IMR-90 (cell line): ENCODE measurements at regions not wholly inside any gene's neighbourhood (a gene's known extent, or its start where the extent isn't known, plus 50 kb on each side); places are given as distances from the start of the nearest gene placed in this dataset.

Experiments
- ATAC-seq: fragments of 200-7000 bp; cut with Tn5 transposase; 2 replicates; pipeline ENCODE4 v1.9.1; 2020; ENCODE audit warnings: low read depth, mild to moderate bottlenecking, moderate library complexity
- BruUV-seq: library from RNA; stranded (reverse); fragments of 400-500 nt; replicated peaks from 2 replicates; lab custom pipeline; 2021; lab: Mats Ljungman, UMichigan
- CTCF ChIA-PET: fragments of 300-600 bp; formaldehyde crosslinking; extraction: SDS; loops from one replicate; lab custom pipeline; 2021; ENCODE audit warnings: antibody characterized with exemption; lab: Yijun Ruan, JAX
- POLR2A ChIA-PET: fragments of 300-600 bp; sonication (Branson Sonifier 250); formaldehyde crosslinking; loops from one replicate; lab custom pipeline; 2022; ENCODE audit warnings: antibody characterized with exemption; ENCODE audit not compliant: unreplicated experiment; lab: Charles Lee
- DNase-seq: peaks from one replicate; pipeline ENCODE4 v3.0.0; 2013
- H2AFZ ChIP-seq: replicated peaks from 2 replicates; pipeline ENCODE3; 2013; ENCODE audit warnings: low read length, mild to moderate bottlenecking; ENCODE audit not compliant: poor library complexity
- H2AK5ac ChIP-seq: 2 replicates; pipeline ENCODE4 v1.6.1; 2013; ENCODE audit warnings: low read depth, low read length, inconsistent platforms
- H2AK9ac ChIP-seq: replicated peaks from 2 replicates; pipeline ENCODE3; 2013; ENCODE audit warnings: mild to moderate bottlenecking, low read depth, low read length, moderate library complexity; ENCODE audit not compliant: poor library complexity
- H2BK120ac ChIP-seq: 2 replicates; pipeline ENCODE4 v1.6.1; 2013; ENCODE audit warnings: low read depth, low read length, inconsistent platforms
- H2BK15ac ChIP-seq: 3 replicates; pipeline ENCODE4 v1.6.1; 2013; ENCODE audit warnings: low read depth, low read length, inconsistent platforms
- H2BK20ac ChIP-seq: 2 replicates; pipeline ENCODE4 v1.6.1; 2013; ENCODE audit warnings: low read depth, mild to moderate bottlenecking, inconsistent platforms, low read length, moderate library complexity
- H2BK5ac ChIP-seq: 2 replicates; pipeline ENCODE4 v1.6.1; 2013; ENCODE audit warnings: mild to moderate bottlenecking, low read depth, low read length, inconsistent platforms; ENCODE audit not compliant: poor library complexity, severe bottlenecking
- H3K14ac ChIP-seq: replicated peaks from 2 replicates; pipeline ENCODE4 v1.6.1; 2013; ENCODE audit warnings: low read depth, low read length, inconsistent platforms
- H3K18ac ChIP-seq: 2 replicates; pipeline ENCODE4 v1.6.1; 2013; ENCODE audit warnings: low read depth, low read length, control low read depth
- H3K23ac ChIP-seq: 2 replicates; pipeline ENCODE4 v1.6.1; 2013; ENCODE audit warnings: low read depth, low read length, inconsistent platforms
- H3K27ac ChIP-seq: 2 replicates; pipeline ENCODE4 v1.5.1; 2013; ENCODE audit warnings: mild to moderate bottlenecking, control low read depth, low read length; ENCODE audit not compliant: insufficient read depth
- H3K27me3 ChIP-seq: 2 replicates; pipeline ENCODE4 v1.6.1; 2013; ENCODE audit warnings: low read length; ENCODE audit not compliant: control insufficient read depth, insufficient read depth
- H3K36me3 ChIP-seq: 2 replicates; pipeline ENCODE4 v1.6.1; 2013; ENCODE audit warnings: low read length, mixed read lengths; ENCODE audit not compliant: control insufficient read depth, insufficient read depth
- H3K4ac ChIP-seq: 2 replicates; pipeline ENCODE4 v1.6.1; 2013; ENCODE audit warnings: low read depth, low read length, inconsistent platforms
- H3K4me1 ChIP-seq: 2 replicates; pipeline ENCODE4 v1.6.1; 2013; ENCODE audit warnings: low read length, mixed read lengths; ENCODE audit not compliant: control insufficient read depth, insufficient read depth
- H3K4me2 ChIP-seq: 2 replicates; pipeline ENCODE4 v1.6.1; 2013; ENCODE audit warnings: low read depth, mild to moderate bottlenecking, control low read depth, low read length, moderate library complexity
- H3K4me3 ChIP-seq: 2 replicates; pipeline ENCODE4 v1.5.1; 2013; ENCODE audit warnings: low read depth, mild to moderate bottlenecking, control low read depth, low read length, moderate library complexity; ENCODE audit not compliant: insufficient read depth
- H3K56ac ChIP-seq: 2 replicates; pipeline ENCODE4 v1.6.1; 2013; ENCODE audit warnings: low read length, inconsistent platforms; ENCODE audit not compliant: insufficient read depth; ENCODE audit errors: extremely low read depth
- H3K79me1 ChIP-seq, 2 experiments: 2 replicates each; pipeline ENCODE4 v1.6.1; 2013; ENCODE audit warnings: low read length in 2 of 2, inconsistent platforms in 1 of 2, low read depth in 1 of 2
- H3K9ac ChIP-seq: 2 replicates; pipeline ENCODE4 v1.6.1; 2013; ENCODE audit warnings: low read depth, low read length, control low read depth
- H3K9me1 ChIP-seq: 2 replicates; pipeline ENCODE4 v1.6.1; 2013; ENCODE audit warnings: low read length, inconsistent platforms; ENCODE audit not compliant: insufficient read depth
- H3K9me3 ChIP-seq: 2 replicates; pipeline ENCODE4 v1.6.1; 2013; ENCODE audit warnings: low read length; ENCODE audit not compliant: control insufficient read depth, insufficient read depth
- H4K20me1 ChIP-seq: 2 replicates; pipeline ENCODE4 v1.6.1; 2013; ENCODE audit warnings: low read length, inconsistent platforms; ENCODE audit not compliant: insufficient read depth
- H4K5ac ChIP-seq: 2 replicates; pipeline ENCODE4 v1.6.1; 2013; ENCODE audit warnings: mild to moderate bottlenecking, low read depth, low read length, control low read depth
- H4K8ac ChIP-seq, 2 experiments: 2 replicates each; pipeline ENCODE4 v1.6.1; 2013; ENCODE audit warnings: low read depth in 2 of 2, low read length in 2 of 2, control low read depth in 1 of 2, inconsistent platforms in 1 of 2
- H4K91ac ChIP-seq: 2 replicates; pipeline ENCODE4 v1.6.1; 2013; ENCODE audit warnings: low read depth, low read length, inconsistent platforms; ENCODE audit not compliant: insufficient read depth
- CEBPB ChIP-seq: IDR thresholded peaks from 2 replicates; pipeline ENCODE4 v1.6.1; 2012; ENCODE audit warnings: low read depth, low read length, improper control_type of control experiment
- MAFK ChIP-seq: IDR thresholded peaks from 2 replicates; pipeline ENCODE4 v1.6.1; 2012; ENCODE audit warnings: low read depth, low read length, improper control_type of control experiment
- POLR2A ChIP-seq: IDR thresholded peaks from 2 replicates; pipeline ENCODE4 v1.6.1; 2012; ENCODE audit warnings: mild to moderate bottlenecking, low read depth, low read length
- WGBS, 2 experiments: methylation state at CpG; one replicate each; pipeline versions ENCODE4 v1.1.5 to v1.1.7; 2013; ENCODE audit warnings: missing lambda C conversion rate in 2 of 2; ENCODE audit not compliant: insufficient read length in 1 of 2; ENCODE audit errors: extremely low coverage in 2 of 2; 5-methylcytosine and 5-hydroxymethylcytosine counted together
- dilution Hi-C: fragments of 300-500 bp; cut with HindIII; formaldehyde crosslinking; loops from one replicate; pipeline ENCODE4 v1.14.3; 2018; ENCODE audit warnings: low sequenced_read_pairs; ENCODE audit not compliant: unreplicated experiment
- in situ Hi-C: fragments of 300-500 bp; cut with MboI; formaldehyde crosslinking; loops from 3 replicates; pipeline ENCODE4 v1.14.3; 2019; ENCODE audit warnings: low sequenced_read_pairs, inconsistent platforms, mixed read lengths
- intact Hi-C: fragments of 100-400 bp; cut with micrococcal nuclease; formaldehyde crosslinking; loops from 2 replicates; pipeline ENCODE4 v1.10.0; 2022
- TF ChIP-seq, protein P1 (sequence below): fragments of 150-350 bp; IDR thresholded peaks from 2 replicates; pipeline ENCODE4 v1.6.1; 2017; ENCODE audit warnings: mild to moderate bottlenecking, antibody characterized with exemption, low read length, low read depth

DNA sequence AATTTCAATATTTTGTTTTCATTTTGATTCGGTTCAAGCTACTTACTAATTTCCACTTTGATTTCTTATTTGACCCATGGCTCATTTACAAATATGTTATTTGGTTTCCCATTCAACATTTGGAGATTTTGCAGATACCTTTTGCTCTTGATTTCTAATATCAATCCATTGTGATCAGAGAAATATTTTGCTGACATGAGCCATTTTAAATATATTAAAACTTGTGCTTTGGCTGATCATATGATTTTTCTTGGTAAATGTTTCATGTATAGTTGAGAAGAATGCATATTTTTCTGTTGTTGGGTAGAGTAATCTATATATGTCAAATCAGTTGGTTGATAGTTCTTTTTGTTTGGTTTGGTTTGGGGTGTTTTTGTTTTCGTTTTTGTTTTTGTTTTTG, 95.0 kb downstream of the GASK1B start:
- Histone ChIP-seq H3K14ac (no peak overlapping the region), H3K36me3 (no peaks in the 10 kb centered on the region), H3K23ac (no peak overlapping the region), H2AK9ac (no peak overlapping the region), H2AK5ac (no peak overlapping the region), H4K8ac (no peak overlapping the region), H3K56ac (no peak overlapping the region), H3K9me1 (no peaks in the 10 kb centered on the region), H3K27ac (no peak overlapping the region), H4K20me1 (no peaks in the 10 kb centered on the region), H2AFZ (no peak overlapping the region), H3K4me2 (no peak overlapping the region), H4K91ac (no peak overlapping the region), H3K4me1 (no peaks in the 10 kb centered on the region), H3K9me3 (no peaks in the 10 kb centered on the region), H3K9ac (no peak overlapping the region), H2BK20ac (no peak overlapping the region), H3K79me1 (no peaks in the 10 kb centered on the region), H2BK120ac (no peak overlapping the region), H4K5ac (no peak overlapping the region), H2BK15ac (no peak overlapping the region), H3K4me3 (no peak overlapping the region), H3K18ac (no peak overlapping the region), H2BK5ac (no peak overlapping the region), H3K4ac (no peak overlapping the region), H3K27me3 (no peaks in the 10 kb centered on the region)
- dilution Hi-C loops (no loop called here), intact Hi-C loops (loop anchor here (5.0 kb wide), 1 partner anchor 34 kb away; no protein-coding TSS in a partner anchor), in situ Hi-C loops (no loop called here)
- ATAC-seq (no peak), DNase-seq (no peak)
- BruUV-seq, result no TSS peak
- WGBS, 2 experiments, result no CpG with 5 or more reads among the region's 2 CpGs
- CTCF ChIA-PET, result no interaction called here
- TF ChIP-seq, protein P1, sequence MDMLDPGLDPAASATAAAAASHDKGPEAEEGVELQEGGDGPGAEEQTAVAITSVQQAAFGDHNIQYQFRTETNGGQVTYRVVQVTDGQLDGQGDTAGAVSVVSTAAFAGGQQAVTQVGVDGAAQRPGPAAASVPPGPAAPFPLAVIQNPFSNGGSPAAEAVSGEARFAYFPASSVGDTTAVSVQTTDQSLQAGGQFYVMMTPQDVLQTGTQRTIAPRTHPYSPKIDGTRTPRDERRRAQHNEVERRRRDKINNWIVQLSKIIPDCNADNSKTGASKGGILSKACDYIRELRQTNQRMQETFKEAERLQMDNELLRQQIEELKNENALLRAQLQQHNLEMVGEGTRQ, result no peak
- no peak for TF ChIP-seq POLR2A
- peak; percentile 63 for TF ChIP-seq MAFK
- no peak for TF ChIP-seq CEBPB
- POLR2A ChIA-PET, result no interaction called here
